ENCODE measurements at regions not wholly inside any gene's neighbourhood (a gene's known extent, or its start where the extent isn't known, plus 50 kb on each side); places are given as distances from the start of the nearest gene placed in this dataset.

DNA sequence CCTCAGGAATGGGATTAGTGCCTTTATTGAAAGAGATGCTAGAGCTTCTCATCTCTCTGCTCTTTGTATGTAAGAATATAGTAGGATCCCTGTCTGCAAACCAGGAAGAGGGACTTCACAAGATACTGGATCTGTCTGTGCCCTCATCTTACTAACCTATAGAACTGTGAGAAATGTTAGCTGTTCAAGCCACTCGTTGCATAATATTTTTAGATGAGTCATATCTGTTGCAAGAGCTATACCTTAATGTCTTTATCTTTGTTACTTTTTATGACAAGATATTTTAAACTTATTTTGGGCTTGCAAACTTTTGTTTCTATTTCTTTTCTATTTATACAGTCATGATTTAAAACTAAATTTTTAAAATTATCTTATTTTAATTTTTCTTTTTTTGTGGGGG is 1296.8 kb upstream of the CDH6 start:
- H3K4me1 ChIP-seq (ENCODE audit: control insufficient read depth in 1 of 2, insufficient read depth in 2 of 2, low read depth in 1 of 2, low read length in 1 of 2): no peaks in the 10 kb centered on the region
- no peak overlapping the region for H3K9ac ChIP-seq
- no peak overlapping the region for H2AFZ ChIP-seq (ENCODE audit: low read depth)
- H3K36me3 ChIP-seq (replicated peaks in 1 of 2; ENCODE audit: control insufficient read depth in 1 of 2, insufficient read depth in 2 of 2, low read length in 1 of 2): no peaks in the 10 kb centered on the region
- WGBS (ENCODE audit: low lambda C conversion rate): 0% methylated on average over 1 of the region's 1 CpG
- H3K79me2 ChIP-seq (ENCODE audit: insufficient read depth): no peaks in the 10 kb centered on the region
- no peak overlapping the region for H3K4me2 ChIP-seq
- H3K4me3 ChIP-seq (ENCODE audit: low read depth in 2 of 2, low read length in 1 of 2): no peak overlapping the region
- TF ChIP-seq, protein P1, sequence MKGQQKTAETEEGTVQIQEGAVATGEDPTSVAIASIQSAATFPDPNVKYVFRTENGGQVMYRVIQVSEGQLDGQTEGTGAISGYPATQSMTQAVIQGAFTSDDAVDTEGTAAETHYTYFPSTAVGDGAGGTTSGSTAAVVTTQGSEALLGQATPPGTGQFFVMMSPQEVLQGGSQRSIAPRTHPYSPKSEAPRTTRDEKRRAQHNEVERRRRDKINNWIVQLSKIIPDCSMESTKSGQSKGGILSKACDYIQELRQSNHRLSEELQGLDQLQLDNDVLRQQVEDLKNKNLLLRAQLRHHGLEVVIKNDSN (IDR thresholded peaks at IDR 0.05; ENCODE audit: borderline replicate concordance, low read depth): no peak
- TF ChIP-seq, protein P2, sequence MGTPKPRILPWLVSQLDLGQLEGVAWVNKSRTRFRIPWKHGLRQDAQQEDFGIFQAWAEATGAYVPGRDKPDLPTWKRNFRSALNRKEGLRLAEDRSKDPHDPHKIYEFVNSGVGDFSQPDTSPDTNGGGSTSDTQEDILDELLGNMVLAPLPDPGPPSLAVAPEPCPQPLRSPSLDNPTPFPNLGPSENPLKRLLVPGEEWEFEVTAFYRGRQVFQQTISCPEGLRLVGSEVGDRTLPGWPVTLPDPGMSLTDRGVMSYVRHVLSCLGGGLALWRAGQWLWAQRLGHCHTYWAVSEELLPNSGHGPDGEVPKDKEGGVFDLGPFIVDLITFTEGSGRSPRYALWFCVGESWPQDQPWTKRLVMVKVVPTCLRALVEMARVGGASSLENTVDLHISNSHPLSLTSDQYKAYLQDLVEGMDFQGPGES (IDR thresholded peaks at IDR 0.05; ENCODE audit: low read depth, low read length): no peak
- TF ChIP-seq TAF1 (IDR thresholded peaks at IDR 0.05; ENCODE audit: borderline replicate concordance, low read depth, low read length): no peak
- TF ChIP-seq FOXJ3 (CRISPR knock-in tag; IDR thresholded peaks at IDR 0.05): no peak
- TF ChIP-seq YY1 (IDR thresholded peaks at IDR 0.05; ENCODE audit: low read depth): no peak
- no peak for TF ChIP-seq EP300 (IDR thresholded peaks at IDR 0.05; ENCODE audit: borderline replicate concordance in 1 of 2, low read depth in 1 of 2, low read length in 1 of 2)
- no peak for TF ChIP-seq POLR2AphosphoS5 (IDR thresholded peaks at IDR 0.05; ENCODE audit: low read depth, low read length)
- no peak for TF ChIP-seq ELF1 (IDR thresholded peaks at IDR 0.05)
- TF ChIP-seq RFX5 (IDR thresholded peaks at IDR 0.05; ENCODE audit: low read length): no peak
- TF ChIP-seq EZH2phosphoT487 (IDR thresholded peaks at IDR 0.05; ENCODE audit: borderline replicate concordance, low read depth): no peak
- H3F3A ChIP-seq (replicated peaks; ENCODE audit: insufficient read depth): no peaks in the 10 kb centered on the region
- no peak for DNase-seq
- H3K9me3 ChIP-seq: no peaks in the 10 kb centered on the region
- no peaks in the 10 kb centered on the region for H4K20me1 ChIP-seq (ENCODE audit: insufficient read depth)
- ChIA-PET CTCF (interaction anchor here (0.6 kb wide), 1 partner anchor 56 kb away, joined by 3 read pairs; no protein-coding TSS in a partner anchor), POLR2A (no interaction called here)
- H3K27ac ChIP-seq (ENCODE audit: low read depth in 2 of 2, low read length in 1 of 2): no peak overlapping the region
- no peaks in the 10 kb centered on the region for H3K27me3 ChIP-seq (ENCODE audit: insufficient read depth)
- no peaks in the 10 kb centered on the region for H3K9me2 ChIP-seq

GRCh38 chr5:29894668-29895067 is 1298.8 kb upstream of the CDH6 start:
- POLR2A ChIA-PET: no interaction called here
- no peak overlapping the region for H3K27ac ChIP-seq (ENCODE audit: low read depth in 2 of 2, low read length in 1 of 2)
- no peaks in the 10 kb centered on the region for H3K9me2 ChIP-seq
- no peaks in the 10 kb centered on the region for H3K79me2 ChIP-seq (ENCODE audit: insufficient read depth)
- H3F3A ChIP-seq (replicated peaks; ENCODE audit: insufficient read depth): no peaks in the 10 kb centered on the region
- H3K36me3 ChIP-seq (replicated peaks in 1 of 2; ENCODE audit: control insufficient read depth in 1 of 2, insufficient read depth in 2 of 2, low read length in 1 of 2): no peaks in the 10 kb centered on the region
- no peaks in the 10 kb centered on the region for H3K27me3 ChIP-seq (ENCODE audit: insufficient read depth)
- DNase-seq: no peak
- H3K4me3 ChIP-seq (ENCODE audit: low read depth in 2 of 2, low read length in 1 of 2): no peak overlapping the region
- H3K4me1 ChIP-seq (ENCODE audit: control insufficient read depth in 1 of 2, insufficient read depth in 2 of 2, low read depth in 1 of 2, low read length in 1 of 2): no peaks in the 10 kb centered on the region
- 2% methylated on average over 2 of the region's 2 CpGs for WGBS (ENCODE audit: low lambda C conversion rate)
- no peak overlapping the region for H2AFZ ChIP-seq (ENCODE audit: low read depth)
- no peaks in the 10 kb centered on the region for H3K9me3 ChIP-seq
- no peak overlapping the region for H3K9ac ChIP-seq
- no peaks in the 10 kb centered on the region for H4K20me1 ChIP-seq (ENCODE audit: insufficient read depth)
- CTCF ChIA-PET: no interaction called here
- H3K4me2 ChIP-seq: no peak overlapping the region
- TF ChIP-seq FOXM1 (IDR thresholded peaks at IDR 0.05; ENCODE audit: low read depth): no peak
- TF ChIP-seq, protein P3, sequence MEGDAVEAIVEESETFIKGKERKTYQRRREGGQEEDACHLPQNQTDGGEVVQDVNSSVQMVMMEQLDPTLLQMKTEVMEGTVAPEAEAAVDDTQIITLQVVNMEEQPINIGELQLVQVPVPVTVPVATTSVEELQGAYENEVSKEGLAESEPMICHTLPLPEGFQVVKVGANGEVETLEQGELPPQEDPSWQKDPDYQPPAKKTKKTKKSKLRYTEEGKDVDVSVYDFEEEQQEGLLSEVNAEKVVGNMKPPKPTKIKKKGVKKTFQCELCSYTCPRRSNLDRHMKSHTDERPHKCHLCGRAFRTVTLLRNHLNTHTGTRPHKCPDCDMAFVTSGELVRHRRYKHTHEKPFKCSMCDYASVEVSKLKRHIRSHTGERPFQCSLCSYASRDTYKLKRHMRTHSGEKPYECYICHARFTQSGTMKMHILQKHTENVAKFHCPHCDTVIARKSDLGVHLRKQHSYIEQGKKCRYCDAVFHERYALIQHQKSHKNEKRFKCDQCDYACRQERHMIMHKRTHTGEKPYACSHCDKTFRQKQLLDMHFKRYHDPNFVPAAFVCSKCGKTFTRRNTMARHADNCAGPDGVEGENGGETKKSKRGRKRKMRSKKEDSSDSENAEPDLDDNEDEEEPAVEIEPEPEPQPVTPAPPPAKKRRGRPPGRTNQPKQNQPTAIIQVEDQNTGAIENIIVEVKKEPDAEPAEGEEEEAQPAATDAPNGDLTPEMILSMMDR (IDR thresholded peaks at IDR 0.05): no peak

All from SK-N-SH (cell line).